SK-N-MC (cell line): ENCODE measurements at regions not wholly inside any gene's neighbourhood (a gene's known extent, or its start where the extent isn't known, plus 50 kb on each side); places are given as distances from the start of the nearest gene placed in this dataset.

Experiments used
- EZH2 ChIP-seq: fragments of 200-600 bp; sonication (generic); IDR thresholded peaks from one replicate; pipeline ENCODE4 v1.6.1; 2017; ENCODE audit warnings: antibody characterized with exemption
- POLR2AphosphoS5 ChIP-seq: IDR thresholded peaks from 2 replicates; pipeline ENCODE4 v1.6.1; 2012; ENCODE audit warnings: mild to moderate bottlenecking, low read depth, low read length, borderline replicate concordance

DNA sequence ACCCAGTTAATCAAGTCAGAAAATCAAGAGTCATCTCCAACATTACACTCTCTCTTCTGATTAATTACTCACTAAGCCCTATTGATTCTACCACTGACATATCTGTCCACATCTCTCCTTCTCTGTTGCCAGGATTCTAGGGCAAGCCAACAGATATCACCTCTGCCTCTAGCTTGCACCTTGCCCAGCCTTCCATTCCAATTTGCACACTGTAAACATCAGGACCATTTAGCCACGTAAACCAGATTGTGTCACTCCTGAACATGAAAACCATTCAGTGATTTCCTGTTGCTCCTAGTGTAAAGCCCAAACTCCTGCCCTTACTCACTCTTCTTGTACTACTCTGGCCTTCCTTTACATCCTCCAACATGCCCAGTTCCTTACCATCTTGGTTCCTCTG lies 68.0 kb upstream of the PLS3 start:
- TF ChIP-seq EZH2: no peak
- no peak for TF ChIP-seq POLR2AphosphoS5
